ENCODE measurements at regions not wholly inside any gene's neighbourhood (a gene's known extent, or its start where the extent isn't known, plus 50 kb on each side); places are given as distances from the start of the nearest gene placed in this dataset.

DNA sequence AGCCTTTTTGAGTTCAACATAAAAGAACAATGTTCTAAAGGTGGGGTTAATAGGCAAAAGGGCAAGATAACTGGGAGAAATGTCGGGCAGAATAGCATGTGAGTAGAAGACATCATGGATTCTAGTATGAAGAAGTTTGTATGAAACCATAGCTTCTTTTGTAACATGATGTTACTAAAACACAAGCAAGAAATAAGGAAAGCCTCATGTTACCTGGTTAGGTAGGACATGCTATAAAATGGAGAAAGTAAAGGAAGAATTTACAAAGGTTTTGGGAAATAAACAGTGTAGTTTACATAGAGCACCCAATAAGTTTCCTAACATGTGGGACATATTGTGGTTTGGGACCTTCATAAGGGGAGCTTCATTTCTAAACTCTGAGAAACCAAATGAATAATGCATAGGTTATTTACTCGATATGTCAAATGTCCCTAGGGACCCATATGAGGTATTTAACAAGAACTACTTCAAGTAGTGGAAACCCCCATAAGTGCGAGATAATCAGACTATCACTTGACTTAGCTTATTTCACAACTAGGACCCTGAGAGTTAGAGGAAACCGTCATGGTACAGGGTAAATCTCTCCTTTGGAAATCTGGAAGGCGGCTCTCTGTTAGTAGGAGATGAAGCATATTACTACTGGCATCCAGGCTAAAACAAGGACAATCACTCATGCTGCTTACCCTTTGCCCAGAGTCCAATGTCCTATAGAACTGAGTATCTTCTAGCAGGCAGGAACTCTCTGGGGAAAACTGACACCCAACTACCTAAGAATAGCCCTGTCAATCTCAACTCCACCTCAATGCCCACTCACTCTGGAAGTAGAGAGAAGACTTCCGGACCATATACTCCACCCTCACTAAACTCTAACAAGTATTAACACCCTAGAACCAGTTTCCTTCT, 57.5 kb downstream of the ILRUN start:
- TF ChIP-seq, protein P1, sequence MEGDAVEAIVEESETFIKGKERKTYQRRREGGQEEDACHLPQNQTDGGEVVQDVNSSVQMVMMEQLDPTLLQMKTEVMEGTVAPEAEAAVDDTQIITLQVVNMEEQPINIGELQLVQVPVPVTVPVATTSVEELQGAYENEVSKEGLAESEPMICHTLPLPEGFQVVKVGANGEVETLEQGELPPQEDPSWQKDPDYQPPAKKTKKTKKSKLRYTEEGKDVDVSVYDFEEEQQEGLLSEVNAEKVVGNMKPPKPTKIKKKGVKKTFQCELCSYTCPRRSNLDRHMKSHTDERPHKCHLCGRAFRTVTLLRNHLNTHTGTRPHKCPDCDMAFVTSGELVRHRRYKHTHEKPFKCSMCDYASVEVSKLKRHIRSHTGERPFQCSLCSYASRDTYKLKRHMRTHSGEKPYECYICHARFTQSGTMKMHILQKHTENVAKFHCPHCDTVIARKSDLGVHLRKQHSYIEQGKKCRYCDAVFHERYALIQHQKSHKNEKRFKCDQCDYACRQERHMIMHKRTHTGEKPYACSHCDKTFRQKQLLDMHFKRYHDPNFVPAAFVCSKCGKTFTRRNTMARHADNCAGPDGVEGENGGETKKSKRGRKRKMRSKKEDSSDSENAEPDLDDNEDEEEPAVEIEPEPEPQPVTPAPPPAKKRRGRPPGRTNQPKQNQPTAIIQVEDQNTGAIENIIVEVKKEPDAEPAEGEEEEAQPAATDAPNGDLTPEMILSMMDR (conservative IDR thresholded peaks at IDR 0.05; ENCODE audit: low read depth, low read length) = no peak
- TF ChIP-seq POLR2A (IDR thresholded peaks at IDR 0.05; ENCODE audit: low read depth, low read length) (no peak), RAD21 (IDR thresholded peaks at IDR 0.05; ENCODE audit: low read length) (no peak), SMC3 (IDR thresholded peaks at IDR 0.05; ENCODE audit: low read depth, low read length) (no peak), CHD1 (IDR thresholded peaks at IDR 0.05; ENCODE audit: low read depth, low read length) (no peak), NFE2L2 (IDR thresholded peaks at IDR 0.05; ENCODE audit: low read depth, low read length) (no peak), RCOR1 (IDR thresholded peaks at IDR 0.05; ENCODE audit: insufficient replicate concordance, low read length) (no peak), RFX5 (IDR thresholded peaks at IDR 0.05; ENCODE audit: low read depth, low read length) (no peak), BHLHE40 (IDR thresholded peaks at IDR 0.05; ENCODE audit: low read depth, low read length) (no peak), CEBPB (IDR thresholded peaks at IDR 0.05; ENCODE audit: low read depth, low read length) (no peak), MAZ (IDR thresholded peaks at IDR 0.05; ENCODE audit: borderline replicate concordance, low read depth, low read length) (no peak)
- TF ChIP-seq, protein P2, sequence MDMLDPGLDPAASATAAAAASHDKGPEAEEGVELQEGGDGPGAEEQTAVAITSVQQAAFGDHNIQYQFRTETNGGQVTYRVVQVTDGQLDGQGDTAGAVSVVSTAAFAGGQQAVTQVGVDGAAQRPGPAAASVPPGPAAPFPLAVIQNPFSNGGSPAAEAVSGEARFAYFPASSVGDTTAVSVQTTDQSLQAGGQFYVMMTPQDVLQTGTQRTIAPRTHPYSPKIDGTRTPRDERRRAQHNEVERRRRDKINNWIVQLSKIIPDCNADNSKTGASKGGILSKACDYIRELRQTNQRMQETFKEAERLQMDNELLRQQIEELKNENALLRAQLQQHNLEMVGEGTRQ (IDR thresholded peaks at IDR 0.05; ENCODE audit: low read depth, low read length) = no peak
